HCT116 (cell line): ENCODE measurements at regions not wholly inside any gene's neighbourhood (a gene's known extent, or its start where the extent isn't known, plus 50 kb on each side); places are given as distances from the start of the nearest gene placed in this dataset.
A peak's percentile ranks its signal among the peaks of the same experiment; 100 is the strongest.

Source experiments
- ATAC-seq: fragments of 200-7000 bp; cut with Tn5 transposase; 2 replicates; pipeline ENCODE4 v1.9.1; 2020; ENCODE audit warnings: mild to moderate bottlenecking, moderate library complexity
- BruUV-seq: library from RNA; stranded (reverse); fragments of 400-500 nt; replicated peaks from 2 replicates; lab custom pipeline; 2021; lab: Mats Ljungman, UMichigan
- CTCF ChIA-PET: fragments of 300-600 bp; sonication (Branson Sonifier 250); formaldehyde crosslinking; loops from one replicate; lab custom pipeline; 2021; ENCODE audit warnings: antibody characterized with exemption; lab: Charles Lee
- POLR2A ChIA-PET: fragments of 300-600, 350-600 bp; sonication (Branson Sonifier 250); formaldehyde crosslinking; loops from one replicate; lab custom pipeline; 2021; ENCODE audit warnings: antibody characterized with exemption; lab: Charles Lee
- RAD21 ChIA-PET, 2 experiments: fragments of 300-600 bp; sonication (Branson Sonifier 250); formaldehyde crosslinking; loops; one replicate each; lab custom pipeline; 2023; ENCODE audit warnings: low total read pairs in 2 of 2; ENCODE audit not compliant: uncharacterized antibody in 2 of 2, unreplicated experiment in 2 of 2, low non-redundant PET in 1 of 2; lab: Charles Lee
- DNase-seq: peaks from one replicate; pipeline ENCODE4 v3.0.0-alpha.2; 2010; ENCODE audit warnings: low read depth, low spot score
- H2AFZ ChIP-seq: fragments of 200-600 bp; shearing (Covaris generic), sonication (generic); 2 replicates; pipeline ENCODE4 v1.6.1; 2017; ENCODE audit warnings: low read depth, mixed run types, mixed read lengths, antibody characterized with exemption, low read length; ENCODE audit not compliant: poor library complexity, severe bottlenecking
- H3K27ac ChIP-seq: 2 replicates; pipeline ENCODE4 v1.5.1; 2012; ENCODE audit warnings: low read depth, low read length
- H3K27me3 ChIP-seq: fragments of 200-600 bp; sonication (generic); 2 replicates; pipeline ENCODE4 v1.6.1; 2016; ENCODE audit warnings: mixed run types, low read length, mixed read lengths; ENCODE audit not compliant: insufficient read depth
- H3K36me3 ChIP-seq, 2 experiments: fragments of 200-500 bp in 1 of 2; fragments of 200-600 bp in 1 of 2; sonication (Bioruptor generic) in 1 of 2; sonication (generic) in 1 of 2; 2 replicates each; pipeline versions ENCODE4 v1.5.1 to v1.6.1; 2014 to 2016; ENCODE audit warnings: low read length in 2 of 2, inconsistent platforms in 1 of 2, mixed read lengths in 1 of 2, mixed run types in 1 of 2; ENCODE audit not compliant: insufficient read depth in 2 of 2, control insufficient read depth in 1 of 2
- H3K4me1 ChIP-seq, 2 experiments: fragments of 200-600 bp in 1 of 2; sonication (generic) in 1 of 2; 2 replicates each; pipeline versions ENCODE4 v1.5.1 to v1.6.1; 2012 to 2017; ENCODE audit warnings: low read length in 2 of 2, inconsistent platforms in 1 of 2, mild to moderate bottlenecking in 1 of 2, mixed read lengths in 1 of 2, mixed run types in 1 of 2, moderate library complexity in 1 of 2; ENCODE audit not compliant: insufficient read depth in 2 of 2, control insufficient read depth in 1 of 2
- H3K4me2 ChIP-seq: fragments of 200-600 bp; sonication (generic); 2 replicates; pipeline ENCODE4 v1.6.1; 2017; ENCODE audit warnings: mixed run types, low read length, mixed read lengths
- H3K4me3 ChIP-seq, 2 experiments: fragments of 200-600 bp in 1 of 2; sonication (generic) in 1 of 2; replicated peaks in 1 of 2; 2 replicates each; pipeline ENCODE4 v1.5.1; 2011 to 2016; ENCODE audit warnings: low read length in 2 of 2, control low read depth in 1 of 2, low read depth in 1 of 2, mild to moderate bottlenecking in 1 of 2, mixed read lengths in 1 of 2, mixed run types in 1 of 2
- H3K79me2 ChIP-seq: fragments of 200-600 bp; sonication (generic); 2 replicates; pipeline ENCODE4 v1.6.1; 2017; ENCODE audit warnings: mild to moderate bottlenecking, mixed run types, low read length, moderate library complexity, mixed read lengths; ENCODE audit not compliant: insufficient read depth
- H3K9ac ChIP-seq: fragments of 200-600 bp; sonication (generic); 2 replicates; pipeline ENCODE4 v1.6.1; 2016; ENCODE audit warnings: low read length, mixed read lengths
- H3K9me2 ChIP-seq: fragments of 200-600 bp; sonication (generic), shearing (Covaris generic); 2 replicates; pipeline ENCODE4 v1.6.1; 2017; ENCODE audit warnings: mixed run types, mild to moderate bottlenecking, moderate library complexity; ENCODE audit not compliant: insufficient read depth
- H3K9me3 ChIP-seq, 2 experiments: fragments of 200-500 bp in 1 of 2; fragments of 200-600 bp in 1 of 2; sonication (Bioruptor generic) in 1 of 2; sonication (generic) in 1 of 2; 2 replicates each; pipeline ENCODE4 v1.6.1; 2014 to 2017; ENCODE audit warnings: low read length in 2 of 2, mixed read lengths in 2 of 2, inconsistent platforms in 1 of 2, low read depth in 1 of 2, mild to moderate bottlenecking in 1 of 2, mixed run types in 1 of 2, moderate library complexity in 1 of 2; ENCODE audit not compliant: control insufficient read depth in 1 of 2, insufficient read depth in 1 of 2
- H4K20me1 ChIP-seq: fragments of 200-600 bp; sonication (generic), shearing (Covaris generic); 2 replicates; pipeline ENCODE4 v1.6.1; 2017; ENCODE audit warnings: mixed run types, mild to moderate bottlenecking, moderate library complexity; ENCODE audit not compliant: insufficient read depth
- CBX3 ChIP-seq: IDR thresholded peaks from 2 replicates; pipeline ENCODE4 v1.6.1; 2012; ENCODE audit warnings: low read depth
- CTCF ChIP-seq, 3 experiments: fragments of 200-600 bp in 1 of 3; sonication (generic) in 1 of 3; IDR thresholded peaks in 2 of 3; conservative IDR thresholded peaks in 1 of 3; 2 replicates each; pipeline ENCODE4 v1.5.1; 2012 to 2017; ENCODE audit warnings: low read depth in 2 of 3, low read length in 2 of 3, antibody characterized with exemption in 1 of 3, borderline replicate concordance in 1 of 3, control low read depth in 1 of 3, mild to moderate bottlenecking in 1 of 3, mixed read lengths in 1 of 3, mixed run types in 1 of 3, moderate library complexity in 1 of 3; ENCODE audit not compliant: insufficient read depth in 1 of 3
- EZH2phosphoT487 ChIP-seq: fragments of 200-600 bp; IDR thresholded peaks from 2 replicates; pipeline ENCODE4 v1.6.1; 2018; ENCODE audit warnings: antibody characterized with exemption, borderline replicate concordance
- FOSL1 ChIP-seq: IDR thresholded peaks from 2 replicates; pipeline ENCODE4 v1.6.1; 2012; ENCODE audit warnings: low read depth
- JUND ChIP-seq: IDR thresholded peaks from 2 replicates; pipeline ENCODE4 v1.6.1; 2012
- POLR2AphosphoS5 ChIP-seq: IDR thresholded peaks from 2 replicates; pipeline ENCODE4 v1.6.1; 2011; ENCODE audit warnings: mild to moderate bottlenecking, low read depth, low read length, moderate library complexity
- RAD21 ChIP-seq: IDR thresholded peaks from 2 replicates; pipeline ENCODE4 v1.6.1; 2012; ENCODE audit warnings: low read depth, mild to moderate bottlenecking
- REST ChIP-seq: IDR thresholded peaks from 2 replicates; pipeline ENCODE4 v1.6.1; 2012; ENCODE audit warnings: low read depth
- SP1 ChIP-seq: IDR thresholded peaks from 2 replicates; pipeline ENCODE4 v1.6.1; 2012; ENCODE audit warnings: low read depth
- TCF7L2 ChIP-seq: IDR thresholded peaks from 2 replicates; pipeline ENCODE4 v1.7.0; 2011; ENCODE audit warnings: borderline replicate concordance, inconsistent platforms; ENCODE audit not compliant: insufficient read depth, insufficient read length; ENCODE audit errors: extremely low read depth
- ZBTB33 ChIP-seq: IDR thresholded peaks from 2 replicates; pipeline ENCODE4 v1.6.1; 2011; ENCODE audit warnings: mild to moderate bottlenecking, low read length, moderate library complexity; ENCODE audit not compliant: insufficient replicate concordance; ENCODE audit errors: extremely low read depth
- ZNF274 ChIP-seq: fragments of 200-500 bp; sonication (Bioruptor generic); IDR thresholded peaks from 2 replicates; pipeline ENCODE4 v1.6.1; 2014; ENCODE audit warnings: mild to moderate bottlenecking, low read depth, low read length, inconsistent platforms
- intact Hi-C: fragments of 100-400 bp; cut with micrococcal nuclease; formaldehyde crosslinking; loops from 2 replicates; pipeline ENCODE4 v1.10.0; 2022

GRCh38 chr2:65729246-65729645 is 296.8 kb upstream of the SPRED2 start:
- no TSS peak for BruUV-seq
- no peak for TF ChIP-seq EZH2phosphoT487
- TF ChIP-seq POLR2AphosphoS5: no peak
- no peak for TF ChIP-seq SP1
- no peak for TF ChIP-seq JUND
- TF ChIP-seq FOSL1: no peak
- TF ChIP-seq ZNF274: no peak
- TF ChIP-seq RAD21: no peak
- TF ChIP-seq ZBTB33: no peak
- no peak for TF ChIP-seq TCF7L2
- TF ChIP-seq REST: no peak
- no peak for TF ChIP-seq CTCF (IDR thresholded peaks at IDR 0.05 in 2 of 3, conservative IDR thresholded peaks at IDR 0.05 in 1 of 3; ENCODE audit: borderline replicate concordance in 1 of 3, insufficient read depth in 1 of 3, low read depth in 2 of 3, low read length in 2 of 3)
- TF ChIP-seq CBX3: no peak
- no peaks in the 10 kb centered on the region for H4K20me1 ChIP-seq
- no peaks in the 10 kb centered on the region for H3K36me3 ChIP-seq
- H3K27ac ChIP-seq: no peak overlapping the region
- ChIA-PET CTCF (no interaction called here), POLR2A (no interaction called here), RAD21 (no interaction called here)
- H3K9me2 ChIP-seq: no peaks in the 10 kb centered on the region
- peaks cover 0 to 10% of the 10 kb centered on the region in 2 experiments; a peak in 1 of 4 replicates for H3K4me1 ChIP-seq
- no peaks in the 10 kb centered on the region for H3K9me3 ChIP-seq
- H3K27me3 ChIP-seq: no peaks in the 10 kb centered on the region
- peak overlapping the region; percentile 28; the same call in 1 of the 2 replicates for H3K4me2 ChIP-seq
- no peak for DNase-seq
- ATAC-seq: no peak
- no peak overlapping the region for H2AFZ ChIP-seq
- no peaks in the 10 kb centered on the region for H3K79me2 ChIP-seq
- H3K4me3 ChIP-seq: no peak overlapping the region
- intact Hi-C loops: no loop called here
- no peak overlapping the region for H3K9ac ChIP-seq
